SH-SY5Y (cell line): ENCODE measurements at regions not wholly inside any gene's neighbourhood (a gene's known extent, or its start where the extent isn't known, plus 50 kb on each side); places are given as distances from the start of the nearest gene placed in this dataset.

Experiments used
- GATA2 ChIP-seq: IDR thresholded peaks from 2 replicates; pipeline ENCODE4 v1.6.1; 2011; ENCODE audit warnings: mild to moderate bottlenecking, low read depth, low read length
- GATA3 ChIP-seq: IDR thresholded peaks from 2 replicates; pipeline ENCODE4 v1.6.1; 2011; ENCODE audit warnings: low read depth, mild to moderate bottlenecking, low read length, moderate library complexity

GRCh38 chr6:87848616-87849015 lies 146.6 kb upstream of the AKIRIN2 start:
- TF ChIP-seq GATA2: no peak
- TF ChIP-seq GATA3: no peak
